Ureter (tissue), 1 donor: ENCODE measurements at regions not wholly inside any gene's neighbourhood (a gene's known extent, or its start where the extent isn't known, plus 50 kb on each side); places are given as distances from the start of the nearest gene placed in this dataset.

Source experiments
- DNase-seq: peaks from one replicate; pipeline ENCODE4 v3.0.0-alpha.2; 2020; ENCODE audit warnings: low spot score
- donor health status: DM: yes; HTN: yes; CAD: no.

DNA sequence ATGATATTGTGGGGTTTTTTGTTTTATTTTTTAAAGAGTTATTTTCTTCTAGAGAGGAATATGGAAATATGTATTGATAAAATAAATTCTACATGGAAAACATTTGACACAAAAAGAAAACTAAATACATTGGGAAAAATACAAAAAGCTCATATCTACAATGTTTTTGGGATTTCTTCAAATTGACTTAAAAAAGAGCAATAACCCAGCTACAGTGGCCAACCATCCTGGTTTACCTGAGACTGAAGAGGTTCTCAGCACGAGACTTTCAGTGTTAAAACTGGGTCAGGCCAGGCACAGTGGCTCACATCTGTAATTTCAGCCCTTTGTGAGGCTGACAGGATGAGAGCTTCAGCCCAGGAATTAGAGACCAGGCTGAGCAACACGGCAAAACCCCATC, 56.7 kb upstream of the MYCN start:
- DNase-seq, result no peak

DNA sequence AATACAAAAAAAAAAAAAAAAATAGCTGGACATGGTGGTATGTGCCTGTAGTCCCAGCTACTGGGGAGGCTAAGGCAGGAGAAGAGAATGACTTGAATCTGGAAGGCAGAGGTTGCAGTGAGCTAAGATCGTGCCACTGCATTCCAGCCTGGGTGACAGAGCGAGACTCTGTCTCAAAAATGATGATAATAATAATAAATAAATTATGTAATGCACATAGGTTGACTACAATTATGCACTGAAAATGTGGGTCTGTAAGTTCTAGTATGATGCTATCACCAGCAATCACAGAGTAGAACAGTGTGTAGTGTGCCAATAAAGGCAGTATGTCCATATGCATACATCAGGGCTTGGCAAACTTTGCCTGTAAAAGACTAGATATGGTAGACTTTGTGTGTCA, 55.6 kb upstream of the MYCN start:
- no peak for DNase-seq

GRCh38 chr2:15886231-15886630, 54.1 kb upstream of the MYCN start:
- DNase-seq, result no peak

GRCh38 chr2:15889442-15890123, 50.8 kb upstream of the MYCN start:
- no peak for DNase-seq

DNA sequence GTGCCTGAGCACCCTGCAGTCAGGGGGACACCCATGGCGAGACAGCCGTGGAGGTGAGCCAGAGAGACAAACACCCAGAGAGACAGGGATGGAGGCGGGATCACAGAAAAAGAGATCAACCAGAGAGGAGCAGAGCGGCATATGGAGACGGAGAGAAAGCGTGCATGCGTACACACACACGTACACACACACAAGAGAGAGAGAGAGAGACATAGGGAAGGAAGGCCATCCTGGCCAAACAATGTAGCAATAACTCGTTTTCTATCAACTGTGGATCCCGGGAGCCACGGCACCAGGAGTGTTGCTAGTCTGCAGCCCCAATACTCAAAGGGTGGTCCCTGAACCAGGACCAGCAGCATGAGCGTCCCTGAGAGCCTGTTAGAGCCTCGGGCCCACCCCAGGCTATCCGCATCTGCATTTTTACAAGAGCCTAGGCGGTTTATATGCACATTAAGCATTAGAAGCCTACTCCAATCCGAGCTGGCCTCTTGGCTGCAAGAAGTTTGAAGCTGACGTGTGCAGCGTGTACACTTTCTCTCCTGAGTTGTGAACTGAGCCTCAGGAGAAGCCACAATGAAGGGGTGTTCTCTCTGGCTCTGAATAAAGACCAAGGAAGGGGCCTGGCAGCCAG, 50.1 kb upstream of the MYCN start:
- no peak for DNase-seq
